HL-60/S4 treated with phorbol 12-myristate 13-acetate at 8.2 ng/mL for 4 days and 3 days (cell line): ENCODE measurements at regions not wholly inside any gene's neighbourhood (a gene's known extent, or its start where the extent isn't known, plus 50 kb on each side); places are given as distances from the start of the nearest gene placed in this dataset.
"Not testable (repeated sequence)": the region's sequence is repeated elsewhere in the genome, so short reads cannot be mapped to it uniquely, and the experiment has no call there.

ENCODE experiments used
- in situ Hi-C: fragments of 300-500 bp; cut with MboI; formaldehyde crosslinking; loops from 2 replicates; pipeline ENCODE4 v1.15.0; 2022; ENCODE audit warnings: low sequenced_read_pairs

DNA sequence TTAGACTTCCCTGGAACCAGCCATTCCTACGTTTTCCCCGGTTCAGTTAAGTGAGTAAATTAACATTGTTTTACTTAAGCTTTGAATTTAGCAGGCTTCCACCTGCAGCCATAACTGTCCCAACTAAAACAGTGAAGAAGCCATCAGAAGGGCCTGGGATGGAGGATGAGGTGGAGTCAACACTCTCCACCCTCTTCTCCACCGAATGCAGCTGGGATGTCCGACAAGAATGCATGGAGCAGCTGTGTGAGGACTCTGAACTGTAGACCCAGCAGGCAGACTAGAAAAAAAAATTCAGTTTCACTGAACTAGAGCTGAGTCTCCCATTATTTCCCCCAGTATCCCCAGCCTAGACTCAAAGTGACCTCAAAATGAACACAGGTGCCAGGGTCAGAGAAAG lies 114.8 kb downstream of the C16orf95 start:
- in situ Hi-C loops = no loop called here

DNA sequence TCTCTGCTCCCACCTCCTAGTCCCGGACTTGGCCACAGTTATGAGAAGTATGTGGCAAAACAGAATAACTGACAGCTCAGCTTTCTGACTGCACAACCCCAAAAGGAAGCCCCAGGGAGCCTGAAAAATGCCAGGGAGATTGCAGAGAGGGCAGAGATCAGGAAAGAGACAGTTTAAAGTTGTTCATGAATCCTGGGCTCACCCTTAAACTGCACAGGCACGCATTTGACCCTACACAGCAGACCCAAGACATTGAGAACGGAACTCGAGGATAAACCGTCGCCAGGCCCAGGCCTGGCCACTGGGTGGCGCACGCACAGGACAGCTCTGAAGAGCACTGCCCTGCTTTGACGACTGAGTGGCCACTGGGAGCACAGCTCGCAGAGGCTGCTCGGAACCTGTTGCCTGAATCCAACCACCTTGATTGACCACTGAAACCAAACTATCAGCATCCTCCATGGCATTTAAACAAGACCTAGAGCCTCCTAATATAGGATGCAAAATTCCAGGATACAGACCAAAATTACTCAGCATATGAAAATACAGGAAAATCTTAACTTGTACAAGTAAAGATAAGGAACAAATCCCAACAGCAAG lies 114.0 kb downstream of the C16orf95 start:
- in situ Hi-C loops = no loop called here

DNA sequence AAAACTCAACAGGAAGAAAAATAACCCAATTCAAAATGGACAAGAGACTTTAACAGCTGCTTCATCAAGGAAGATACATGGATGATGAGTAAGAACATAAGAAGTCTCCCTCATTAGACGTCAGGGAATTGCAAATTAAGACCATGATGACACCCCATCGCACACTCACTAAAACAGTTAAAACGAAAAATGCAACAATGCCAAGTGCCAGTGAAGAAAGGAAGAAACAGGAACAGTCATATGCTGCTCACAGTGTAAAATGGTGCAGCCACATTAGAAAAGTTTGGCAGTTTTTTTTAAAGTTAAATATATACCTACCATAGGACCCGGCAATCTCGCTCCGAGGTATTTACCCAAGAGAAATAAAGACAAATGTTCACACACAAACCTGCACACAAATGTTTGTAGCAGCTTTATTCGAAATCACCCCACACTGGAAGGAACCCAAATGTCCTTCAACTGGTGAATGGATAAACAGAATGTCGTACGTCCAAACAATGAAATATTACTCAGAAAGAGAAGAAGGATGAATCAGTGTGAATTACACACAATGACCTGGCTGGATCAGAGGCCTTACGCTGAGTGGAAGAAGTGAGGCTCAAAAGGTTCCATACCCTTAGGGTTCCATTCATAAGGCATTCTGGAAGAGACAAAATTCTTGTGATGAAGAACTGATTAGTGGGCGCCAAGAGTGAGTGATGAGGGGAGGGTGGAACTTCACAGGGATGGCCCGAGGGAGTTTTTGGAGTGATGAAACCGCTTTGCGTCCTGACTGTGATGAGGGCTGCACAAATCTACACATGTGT lies 110.3 kb downstream of the C16orf95 start:
- in situ Hi-C loops = no loop called here

DNA sequence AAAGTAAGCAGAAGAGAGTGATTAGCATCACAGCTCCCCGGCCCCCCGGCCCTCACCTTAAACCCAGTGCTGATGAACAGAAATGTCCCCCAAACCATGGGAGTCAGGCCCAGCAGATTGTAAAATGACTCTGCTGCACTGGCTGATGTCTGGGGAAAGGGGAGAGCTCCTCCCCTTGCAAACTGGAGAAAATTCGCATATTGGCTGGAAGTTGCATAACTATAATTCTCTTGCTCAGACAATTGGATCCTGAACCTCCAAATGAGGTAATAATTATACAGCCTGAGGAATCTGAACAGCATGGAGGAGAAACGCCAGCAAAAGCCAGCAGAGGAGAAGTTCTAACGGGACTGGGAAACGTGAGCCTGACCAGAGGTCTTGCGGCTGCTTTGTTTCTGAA lies 109.7 kb downstream of the C16orf95 start:
- in situ Hi-C loops = no loop called here

DNA sequence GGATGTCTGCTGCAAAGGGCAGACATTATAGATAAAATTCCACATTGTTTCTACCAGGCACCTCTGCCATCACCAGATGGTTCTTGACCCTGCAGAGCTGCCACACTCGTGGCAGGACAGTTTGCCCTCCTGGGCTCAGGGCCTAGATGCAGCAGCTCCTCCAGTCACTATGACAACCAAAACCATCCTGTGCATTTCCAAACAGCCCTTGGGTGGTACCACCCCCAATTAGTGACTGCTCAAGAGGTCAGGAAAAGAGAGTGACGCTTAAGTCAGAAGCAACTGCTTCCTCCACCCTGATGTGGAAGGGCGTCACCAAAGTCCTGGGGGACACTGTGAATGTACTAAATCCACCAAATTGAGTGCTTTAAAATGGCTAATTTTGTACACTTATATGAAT lies 109.2 kb downstream of the C16orf95 start:
- in situ Hi-C loops = no loop called here

DNA sequence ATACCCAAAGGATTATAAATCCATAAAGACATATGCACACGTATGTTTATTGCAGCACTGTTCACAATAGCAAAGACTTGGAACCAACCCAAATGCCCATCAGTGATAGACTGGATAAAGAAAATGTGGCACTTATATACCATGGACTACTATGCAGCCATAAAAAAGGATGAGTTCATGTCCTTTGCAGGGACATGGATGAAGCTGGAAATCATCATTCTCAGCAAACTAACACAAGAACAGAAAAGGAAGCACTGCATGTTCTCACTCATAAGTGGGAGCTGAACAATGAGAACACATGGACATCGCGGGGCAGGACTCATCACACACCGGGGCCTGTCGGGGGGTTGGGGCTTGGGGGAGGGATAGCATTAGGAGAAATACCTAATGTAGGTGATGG lies 108.2 kb downstream of the C16orf95 start:
- in situ Hi-C loops = not testable (repeated sequence)

DNA sequence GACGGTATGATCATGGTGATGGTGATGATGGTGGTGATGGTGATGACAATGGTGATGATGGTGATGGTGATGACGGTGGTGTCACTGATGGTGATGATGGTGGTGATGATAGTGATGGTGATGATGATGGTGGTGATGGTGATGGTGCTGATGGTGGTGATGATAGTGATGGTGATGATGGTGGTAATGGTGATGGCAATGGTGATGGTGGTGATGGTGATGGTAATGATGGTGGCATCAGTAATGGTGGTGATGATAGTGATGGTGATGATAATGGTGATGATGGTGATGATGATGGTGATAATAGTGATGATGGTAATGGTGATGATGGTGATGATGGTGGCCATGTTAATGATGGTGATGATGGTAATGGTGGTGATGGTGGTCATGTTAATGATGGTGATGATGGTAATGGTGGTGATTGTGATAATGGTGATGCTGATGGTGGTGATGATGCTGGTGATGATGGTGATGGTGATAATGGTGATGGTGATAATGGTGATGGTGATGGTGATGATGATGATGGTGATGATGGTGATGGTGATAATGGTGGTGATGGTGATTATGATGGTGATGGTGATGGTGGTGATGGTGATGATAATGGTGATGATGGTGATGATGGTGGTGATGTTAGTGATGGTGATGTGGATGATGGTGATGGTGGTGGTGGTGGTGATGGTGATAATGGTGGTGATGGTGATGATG lies 107.2 kb downstream of the C16orf95 start:
- in situ Hi-C loops = no loop called here

DNA sequence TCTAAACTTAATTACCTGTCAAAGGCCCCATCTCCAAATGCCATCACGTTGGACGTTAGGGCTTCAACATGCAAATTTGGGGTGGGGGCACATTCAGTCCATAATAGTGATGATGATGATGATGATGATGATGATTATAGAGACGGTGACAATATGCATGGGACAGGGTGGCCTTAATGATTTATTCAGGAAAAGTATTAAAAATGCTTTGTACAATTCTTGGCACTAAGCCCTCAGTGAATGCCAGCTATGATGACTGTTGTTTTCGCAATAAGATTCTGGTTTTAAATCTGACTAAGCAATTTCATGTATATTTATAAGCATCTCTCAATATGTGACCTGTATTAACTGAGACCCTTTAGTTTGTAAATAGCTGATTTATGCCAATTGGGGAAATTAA lies 106.3 kb downstream of the C16orf95 start:
- in situ Hi-C loops = no loop called here

DNA sequence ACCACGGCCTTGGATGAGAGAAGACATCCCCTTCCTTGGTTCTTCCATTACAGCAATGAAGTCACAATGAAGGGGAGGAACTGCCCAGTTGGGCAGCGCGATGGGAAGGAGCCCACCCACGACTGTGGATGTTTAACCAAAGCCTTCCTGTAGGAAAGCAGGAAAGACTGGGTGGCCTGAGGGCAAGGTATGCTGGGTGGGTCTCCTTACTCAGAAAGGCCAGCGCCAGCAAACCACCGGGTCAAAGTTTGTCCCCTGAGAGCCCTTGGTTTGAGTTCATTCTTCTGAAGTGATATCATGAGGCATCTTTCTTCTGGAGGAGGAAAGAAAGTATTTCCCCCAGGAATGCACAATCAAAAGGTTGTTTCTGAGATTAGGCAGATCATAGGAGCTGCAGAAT lies 105.2 kb downstream of the C16orf95 start:
- in situ Hi-C loops = no loop called here

DNA sequence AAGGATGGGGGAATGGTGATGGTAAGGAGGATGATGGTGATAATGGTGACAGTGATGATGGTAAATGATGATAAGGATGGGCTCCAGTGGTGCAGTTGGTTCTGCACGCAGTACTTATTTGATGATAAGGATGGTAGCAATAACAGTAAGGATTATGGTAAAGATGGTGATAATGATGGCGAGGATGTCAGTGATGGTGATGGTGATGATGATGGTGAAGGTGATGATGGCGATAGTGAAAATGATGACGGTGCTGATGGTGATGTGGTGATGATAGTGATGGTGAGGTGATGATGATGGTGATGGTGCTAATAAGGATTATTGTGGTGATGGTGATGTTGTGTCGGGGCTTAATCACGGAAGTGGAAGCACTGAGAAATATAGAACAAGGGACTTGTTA lies 103.7 kb downstream of the C16orf95 start:
- in situ Hi-C loops = no loop called here

DNA sequence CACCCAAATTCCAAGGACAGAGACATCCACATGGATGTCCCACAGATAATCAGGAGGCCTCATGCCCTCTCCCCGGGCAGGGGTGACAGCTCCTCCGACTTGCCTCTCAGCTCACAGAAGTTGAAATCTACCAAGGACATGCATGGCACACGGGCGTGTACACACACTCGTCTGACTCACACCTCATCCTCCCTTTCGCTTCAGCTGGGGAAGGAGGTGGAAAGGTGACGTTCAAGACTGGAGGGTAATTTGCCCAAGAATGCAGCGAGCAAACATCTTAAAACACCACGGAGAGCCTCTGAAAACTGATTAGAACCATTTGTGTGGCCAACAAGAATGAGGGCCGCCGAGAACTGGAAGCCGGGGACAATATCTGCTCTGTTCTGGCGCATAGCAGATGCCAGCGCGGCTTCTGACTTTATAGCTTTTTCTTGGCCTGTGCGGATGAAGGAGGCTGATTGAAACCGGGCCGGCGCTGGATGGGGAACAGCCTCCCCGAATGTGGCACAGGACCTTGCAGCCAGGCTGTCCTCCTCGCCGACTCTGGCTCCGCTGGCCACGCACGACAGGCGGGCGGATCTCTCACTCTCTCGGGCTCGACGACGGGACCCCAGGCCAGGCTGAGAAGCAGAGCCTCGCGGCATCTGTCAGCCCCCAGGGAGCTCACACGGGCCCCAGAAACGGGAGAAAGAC lies 100.9 kb downstream of the C16orf95 start:
- in situ Hi-C loops = no loop called here

DNA sequence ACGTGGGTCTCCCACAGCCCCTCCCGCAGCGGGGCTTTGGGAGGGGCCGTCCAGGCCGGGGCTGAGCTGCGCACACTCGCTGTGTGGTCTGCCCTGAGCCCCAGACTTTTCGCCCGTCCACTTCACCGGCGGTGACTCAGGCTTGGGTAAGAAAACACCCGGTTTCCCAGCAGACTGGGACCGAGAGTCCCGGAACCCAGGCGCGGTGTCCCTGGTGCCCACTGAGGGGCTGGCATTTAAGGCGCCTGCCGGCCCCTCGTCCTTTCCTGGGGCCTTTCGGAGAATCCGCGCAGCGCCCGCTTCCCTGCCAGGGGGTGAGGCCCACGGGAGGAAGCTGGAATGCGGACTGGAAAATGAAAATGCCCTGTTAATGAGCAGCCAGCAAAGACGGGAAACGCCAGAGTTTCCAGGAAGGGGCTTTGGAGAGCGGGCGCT lies 100.3 kb downstream of the C16orf95 start:
- in situ Hi-C loops = no loop called here

DNA sequence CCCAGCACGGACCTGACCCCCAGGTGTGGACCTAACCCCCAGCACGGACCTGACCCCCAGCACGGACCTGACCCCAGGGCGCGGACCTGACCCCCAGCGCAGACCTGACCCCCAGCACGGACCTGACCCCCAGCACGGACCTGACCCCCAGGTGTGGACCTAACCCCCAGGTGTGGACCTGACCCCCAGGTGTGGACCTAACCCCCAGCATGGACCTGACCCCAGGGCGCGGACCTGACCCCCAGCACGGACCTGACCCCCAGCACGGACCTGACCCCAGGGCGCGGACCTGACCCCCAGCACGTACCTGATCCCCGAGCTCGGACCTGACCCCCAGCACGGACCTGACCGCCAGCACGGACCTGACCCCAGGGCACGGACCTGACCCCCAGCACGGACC lies 99.4 kb downstream of the C16orf95 start:
- in situ Hi-C loops = not testable (repeated sequence)

DNA sequence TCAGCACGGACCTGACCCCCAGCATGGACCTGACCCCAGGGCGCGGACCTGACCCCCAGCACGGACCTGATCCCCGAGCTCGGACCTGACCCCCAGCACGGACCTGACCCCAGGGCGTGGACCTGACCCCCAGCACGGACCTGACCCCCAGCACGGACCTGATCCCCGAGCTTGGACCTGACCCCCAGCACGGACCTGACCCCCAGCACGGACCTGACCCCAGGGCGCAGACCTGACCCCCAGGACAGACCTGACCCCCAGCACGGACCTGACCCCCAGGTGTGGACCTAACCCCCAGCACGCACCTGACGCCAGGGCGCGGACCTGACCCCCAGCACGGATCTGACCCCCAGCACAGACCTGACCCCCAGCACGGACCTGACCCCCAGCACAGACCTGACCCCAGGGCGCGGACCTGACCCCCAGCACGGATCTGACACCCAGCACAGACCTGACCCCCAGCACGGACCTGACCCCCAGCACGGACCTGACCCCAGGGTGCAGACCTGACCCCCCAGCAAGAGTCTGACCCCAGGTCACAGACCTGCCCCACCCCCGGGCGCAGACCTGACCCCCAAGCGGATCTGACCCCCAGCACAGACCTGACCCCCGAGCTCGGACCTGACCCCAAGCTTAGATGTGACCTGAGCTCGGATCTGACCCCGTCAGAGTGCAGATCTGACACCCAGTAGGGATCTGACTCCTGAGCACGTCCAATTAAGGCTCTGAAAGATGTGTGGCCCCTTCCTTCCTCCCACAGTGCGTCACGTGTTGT lies 98.7 kb downstream of the C16orf95 start:
- in situ Hi-C loops = no loop called here

DNA sequence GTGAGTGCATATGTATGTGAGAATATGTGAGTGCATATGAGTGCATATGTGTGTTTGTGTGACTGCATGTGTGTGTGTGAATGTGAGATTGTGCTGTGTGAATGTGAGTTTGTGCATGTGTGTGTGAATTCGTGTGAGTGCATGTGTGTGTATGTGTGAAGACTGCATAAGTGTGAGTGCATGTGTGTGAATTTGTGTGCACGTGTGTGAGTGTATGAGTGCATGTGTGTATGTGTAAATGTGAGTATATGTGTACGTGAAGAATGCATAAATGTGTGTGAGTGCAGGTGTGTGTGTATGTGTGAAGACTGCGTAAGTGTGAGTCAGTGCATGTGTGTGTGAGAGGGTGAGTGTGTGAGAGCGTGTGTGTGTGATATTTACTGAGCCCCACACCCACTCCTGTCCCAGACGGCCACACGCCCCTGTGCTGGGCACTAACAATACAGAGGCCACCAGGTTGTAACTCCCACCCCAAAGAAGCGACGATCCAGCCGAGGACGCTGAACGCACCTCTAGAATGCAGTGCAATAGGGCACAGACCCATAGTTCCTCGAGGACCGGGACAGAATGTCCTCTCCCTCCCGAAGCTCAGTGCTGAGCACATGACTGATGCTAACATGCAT lies 97.8 kb downstream of the C16orf95 start:
- in situ Hi-C loops = no loop called here

DNA sequence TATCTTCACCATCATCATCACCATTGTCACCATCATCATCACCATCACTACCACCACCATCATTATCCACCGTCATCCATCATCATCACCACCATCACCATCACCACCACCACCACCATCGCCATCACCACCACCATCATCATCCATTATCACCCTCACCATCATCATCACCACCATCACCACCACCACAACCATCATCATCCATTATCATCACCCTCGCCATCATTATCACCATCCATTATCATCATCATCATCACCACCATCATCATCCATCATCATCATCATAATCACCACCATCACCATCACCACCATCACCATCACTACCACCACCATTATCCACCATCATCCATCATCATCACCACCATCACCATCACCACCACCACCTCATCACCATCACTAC lies 95.6 kb downstream of the C16orf95 start:
- in situ Hi-C loops = no loop called here

DNA sequence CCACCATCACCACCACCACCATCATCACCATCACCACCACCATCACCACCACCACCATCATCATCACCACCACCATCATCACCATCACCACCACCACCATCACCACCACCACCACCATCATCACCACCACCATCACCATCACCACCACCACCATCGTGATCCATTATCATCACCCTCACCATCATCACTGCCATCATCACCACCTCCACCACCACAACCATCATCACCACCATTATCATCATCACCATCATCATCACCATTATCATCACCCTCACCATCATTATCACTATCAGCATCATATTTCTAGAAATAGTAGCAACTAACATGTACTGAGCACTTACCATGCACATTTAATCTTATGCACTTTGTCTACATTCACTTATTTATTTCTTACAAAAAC lies 94.9 kb downstream of the C16orf95 start:
- in situ Hi-C loops = no loop called here

DNA sequence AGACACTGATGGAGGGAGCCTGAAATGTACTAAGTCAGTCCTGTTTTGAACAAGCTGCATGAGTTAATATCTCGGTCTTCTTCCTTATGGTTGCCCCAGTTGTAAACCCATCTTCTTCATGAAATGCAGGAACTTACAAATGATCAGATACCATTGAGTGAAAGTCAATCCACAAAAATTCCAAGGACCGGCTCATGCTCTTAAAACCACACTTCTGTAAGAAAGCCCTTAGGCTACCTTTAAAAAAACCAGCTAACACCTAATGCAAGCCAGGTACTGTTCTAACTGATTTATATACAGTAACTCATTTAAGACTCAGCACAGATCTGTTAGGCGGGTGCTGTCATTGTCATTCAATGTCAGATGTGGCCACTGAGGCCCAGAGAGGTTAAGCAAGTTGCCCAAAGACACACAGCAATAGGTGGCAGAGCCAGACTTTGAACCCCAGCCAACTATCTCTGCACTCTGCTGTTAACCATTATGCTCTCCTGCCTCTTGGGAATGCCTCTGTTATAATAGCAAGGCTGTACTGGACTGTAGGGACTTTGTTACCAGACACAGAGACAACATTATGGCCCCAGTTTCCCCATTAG lies 93.4 kb downstream of the C16orf95 start:
- in situ Hi-C loops = no loop called here

DNA sequence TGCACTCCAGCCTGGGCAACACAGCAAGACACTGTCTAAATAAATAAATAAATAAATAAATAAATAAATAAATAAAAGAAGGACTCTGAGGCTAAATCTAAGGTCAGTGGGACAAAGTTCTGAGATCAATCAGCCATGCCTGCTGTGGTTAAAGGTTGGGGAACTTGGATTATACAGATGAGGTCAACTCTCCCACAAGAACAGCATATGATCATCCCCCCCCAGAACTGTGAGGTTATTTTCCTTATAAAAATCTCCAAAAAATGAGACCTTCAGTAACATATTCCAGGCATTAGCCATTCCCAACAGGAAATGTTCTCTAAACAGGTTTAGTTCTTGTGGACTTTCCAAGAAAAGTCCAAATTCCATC lies 90.3 kb downstream of the C16orf95 start:
- in situ Hi-C loops = no loop called here
